SK-N-SH (cell line): ENCODE measurements at regions not wholly inside any gene's neighbourhood (a gene's known extent, or its start where the extent isn't known, plus 50 kb on each side); places are given as distances from the start of the nearest gene placed in this dataset.

Experiments
- CTCF ChIA-PET: fragments of 300-600, 350-600 bp; formaldehyde crosslinking; extraction: SDS; loops from one replicate; lab custom pipeline; 2021; lab: Yijun Ruan, JAX
- POLR2A ChIA-PET: fragments of 350-600 bp; sonication (Branson Sonifier 250); formaldehyde crosslinking; extraction: SDS; loops from one replicate; lab custom pipeline; 2020; ENCODE audit warnings: antibody characterized with exemption, inconsistent platforms; lab: Yijun Ruan, JAX
- DNase-seq: peaks from one replicate; pipeline ENCODE4 v3.0.0; 2012
- H2AFZ ChIP-seq: fragments of 200-600 bp; sonication (generic); 2 replicates; pipeline ENCODE4 v1.8.1; 2016; ENCODE audit warnings: antibody characterized with exemption, mild to moderate bottlenecking, low read depth
- H3F3A ChIP-seq: fragments of 200-600 bp; sonication (generic); replicated peaks from 2 replicates; pipeline ENCODE3; 2016; ENCODE audit warnings: antibody characterized with exemption, mild to moderate bottlenecking; ENCODE audit not compliant: insufficient read depth
- H3K27ac ChIP-seq, 2 experiments: fragments of 200-500 bp in 1 of 2; fragments of 200-600 bp in 1 of 2; sonication (Bioruptor generic) in 1 of 2; sonication (generic), shearing (Covaris generic) in 1 of 2; 2 replicates each; pipeline versions ENCODE4 v1.5.1 to v1.6.1; 2014 to 2016; ENCODE audit warnings: low read depth in 2 of 2, inconsistent platforms in 1 of 2, low read length in 1 of 2, mild to moderate bottlenecking in 1 of 2, mixed read lengths in 1 of 2
- H3K27me3 ChIP-seq: fragments of 200-600 bp; sonication (generic), shearing (Covaris generic); 2 replicates; pipeline ENCODE4 v1.6.1; 2016; ENCODE audit warnings: mixed run types; ENCODE audit not compliant: insufficient read depth
- H3K36me3 ChIP-seq, 2 experiments: fragments of 200-500 bp in 1 of 2; fragments of 200-600 bp in 1 of 2; sonication (Bioruptor generic) in 1 of 2; sonication (generic) in 1 of 2; replicated peaks in 1 of 2; 2 replicates each; pipeline versions ENCODE3 to v1.5.1; 2014 to 2016; ENCODE audit warnings: low read length in 1 of 2, mild to moderate bottlenecking in 1 of 2; ENCODE audit not compliant: insufficient read depth in 2 of 2, control insufficient read depth in 1 of 2
- H3K4me1 ChIP-seq, 2 experiments: fragments of 200-500 bp in 1 of 2; fragments of 200-600 bp in 1 of 2; sonication (Bioruptor generic) in 1 of 2; sonication (generic), shearing (Covaris generic) in 1 of 2; 2 replicates each; pipeline versions ENCODE4 v1.5.1 to v1.6.1; 2014 to 2016; ENCODE audit warnings: low read depth in 1 of 2, low read length in 1 of 2, mixed run types in 1 of 2; ENCODE audit not compliant: insufficient read depth in 2 of 2, control insufficient read depth in 1 of 2
- H3K4me2 ChIP-seq: fragments of 200-600 bp; sonication (generic), shearing (Covaris generic); 2 replicates; pipeline ENCODE4 v1.6.1; 2017; ENCODE audit warnings: mixed run types
- H3K4me3 ChIP-seq, 2 experiments: fragments of 200-500 bp in 1 of 2; fragments of 200-600 bp in 1 of 2; sonication (Bioruptor generic) in 1 of 2; sonication (generic), shearing (Covaris generic) in 1 of 2; 2 replicates each; pipeline versions ENCODE4 v1.5.1 to v1.8.1; 2014 to 2016; ENCODE audit warnings: low read depth in 2 of 2, inconsistent platforms in 1 of 2, low read length in 1 of 2, mild to moderate bottlenecking in 1 of 2, mixed read lengths in 1 of 2, moderate library complexity in 1 of 2
- H3K79me2 ChIP-seq: fragments of 200-600 bp; sonication (generic); 2 replicates; pipeline ENCODE4 v1.8.1; 2017; ENCODE audit warnings: mild to moderate bottlenecking; ENCODE audit not compliant: insufficient read depth
- H3K9ac ChIP-seq: fragments of 200-600 bp; sonication (generic); 2 replicates; pipeline ENCODE4 v1.6.1; 2017; ENCODE audit warnings: mixed run types
- H3K9me2 ChIP-seq: fragments of 200-600 bp; sonication (generic); 2 replicates; pipeline ENCODE4 v1.6.1; 2017; ENCODE audit warnings: mixed run types
- H3K9me3 ChIP-seq: fragments of 200-600 bp; sonication (generic); 2 replicates; pipeline ENCODE4 v1.6.1; 2017; ENCODE audit warnings: mixed run types, mild to moderate bottlenecking, moderate library complexity
- H4K20me1 ChIP-seq: fragments of 200-600 bp; sonication (generic); 2 replicates; pipeline ENCODE4 v1.6.1; 2017; ENCODE audit warnings: mild to moderate bottlenecking, mixed run types; ENCODE audit not compliant: insufficient read depth
- CHD2 ChIP-seq: fragments of 150-350 bp; IDR thresholded peaks from 2 replicates; pipeline ENCODE4 v1.6.1; 2018; ENCODE audit warnings: low read length; ENCODE audit not compliant: partially characterized antibody
- ELF1 ChIP-seq: IDR thresholded peaks from 2 replicates; pipeline ENCODE4 v1.4.0; 2012
- FOSL2 ChIP-seq: IDR thresholded peaks from 2 replicates; pipeline ENCODE4 v1.4.0; 2012; ENCODE audit warnings: low read depth, mild to moderate bottlenecking, moderate library complexity, borderline replicate concordance
- FOXM1 ChIP-seq: IDR thresholded peaks from 2 replicates; pipeline ENCODE4 v1.4.0; 2012; ENCODE audit warnings: low read depth, mild to moderate bottlenecking
- MAX ChIP-seq: IDR thresholded peaks from 2 replicates; pipeline ENCODE4 v1.4.0; 2012; ENCODE audit warnings: low read depth
- MEF2A ChIP-seq: IDR thresholded peaks from 2 replicates; pipeline ENCODE4 v1.4.0; 2012; ENCODE audit warnings: low read depth, borderline replicate concordance
- PBX3 ChIP-seq: IDR thresholded peaks from 2 replicates; pipeline ENCODE4; 2012
- POLR2AphosphoS5 ChIP-seq: IDR thresholded peaks from 2 replicates; pipeline ENCODE4 v1.6.1; 2012; ENCODE audit warnings: low read depth, low read length
- RAD21 ChIP-seq: IDR thresholded peaks from 2 replicates; pipeline ENCODE4 v1.6.1; 2012; ENCODE audit warnings: mild to moderate bottlenecking, low read length
- RCOR1 ChIP-seq: fragments of 150-350 bp; IDR thresholded peaks from 2 replicates; pipeline ENCODE4 v1.6.1; 2017; ENCODE audit warnings: antibody characterized with exemption, low read length
- SIN3A ChIP-seq: IDR thresholded peaks from 2 replicates; pipeline ENCODE4 v1.6.1; 2012; ENCODE audit warnings: low read depth, mild to moderate bottlenecking, low read length, moderate library complexity, borderline replicate concordance
- SMC3 ChIP-seq: IDR thresholded peaks from 2 replicates; pipeline ENCODE4 v1.6.1; 2012; ENCODE audit warnings: low read depth, low read length, improper control_type of control experiment
- TAF1 ChIP-seq: IDR thresholded peaks from 2 replicates; pipeline ENCODE4 v1.6.1; 2012; ENCODE audit warnings: low read depth, mild to moderate bottlenecking, low read length, moderate library complexity, borderline replicate concordance
- TCF12 ChIP-seq: IDR thresholded peaks from 2 replicates; pipeline ENCODE4 v1.4.0; 2012
- TEAD4 ChIP-seq: IDR thresholded peaks from 2 replicates; pipeline ENCODE4 v1.4.0; 2012; ENCODE audit warnings: mild to moderate bottlenecking, borderline replicate concordance; ENCODE audit not compliant: insufficient read depth
- USF1 ChIP-seq: IDR thresholded peaks from 2 replicates; pipeline ENCODE4 v1.4.0; 2012; ENCODE audit warnings: low read depth, borderline replicate concordance
- WGBS: methylation state at CpG from one replicate; pipeline ENCODE4 v1.1.6; 2017; ENCODE audit warnings: low lambda C conversion rate; 5-methylcytosine and 5-hydroxymethylcytosine counted together

GRCh38 chr7:45984386-45985295, 63.6 kb upstream of the IGFBP3 start:
- H3K27ac ChIP-seq, result no peak overlapping the region
- H3K27me3 ChIP-seq, result no peaks in the 10 kb centered on the region
- no peaks in the 10 kb centered on the region for H3K36me3 ChIP-seq
- no peak overlapping the region for H3K4me2 ChIP-seq
- DNase-seq, result no peak
- H3K4me3 ChIP-seq, result no peak overlapping the region
- H3K9ac ChIP-seq, result no peak overlapping the region
- no peaks in the 10 kb centered on the region for H4K20me1 ChIP-seq
- TF ChIP-seq ELF1 (no peak), RAD21 (peak; percentile 31; the same call in 1 of the 2 replicates)
- TF ChIP-seq, all 33 proteins: peak for 1
- peaks cover 14% of the 10 kb centered on the region; the same call in 1 of the 2 replicates for H3K9me3 ChIP-seq
- H3K4me1 ChIP-seq, result peaks cover 10 to 12% of the 10 kb centered on the region in 2 experiments; a peak in 2 of 4 replicates
- H3K9me2 ChIP-seq, result no peaks in the 10 kb centered on the region
- CTCF ChIA-PET, result interaction anchor here (0.7 to 1.3 kb wide), 4 partner anchors 9 to 63 kb away, joined by 3 to 4 read pairs (median 4); partner anchors contain the start of gene IGFBP3
- H2AFZ ChIP-seq, result no peak overlapping the region; the same call in 1 of the 2 replicates
- POLR2A ChIA-PET, result no interaction called here
- H3F3A ChIP-seq, result peaks cover under 1% of the 10 kb centered on the region
- no peaks in the 10 kb centered on the region for H3K79me2 ChIP-seq
- 74% methylated on average over 6 of the region's 6 CpGs for WGBS

- ChIA-PET POLR2A (no interaction called here), CTCF (interaction anchor here (0.7 to 1.7 kb wide), 6 partner anchors 9 to 110 kb away, joined by 3 to 6 read pairs (median 4); partner anchors contain the start of gene IGFBP3)
- H3K4me2 ChIP-seq, result no peak overlapping the region
- H3K4me3 ChIP-seq, result no peak overlapping the region
- no peaks in the 10 kb centered on the region for H3K9me2 ChIP-seq
- no peak for DNase-seq
- 80% methylated on average over 5 of the region's 6 CpGs for WGBS
- no peak overlapping the region for H3K27ac ChIP-seq
- H3K9me3 ChIP-seq, result peaks cover 14% of the 10 kb centered on the region; the same call in 1 of the 2 replicates
- H3K4me1 ChIP-seq, result peaks cover 12 to 19% of the 10 kb centered on the region in 2 experiments; a peak in 3 of 4 replicates
- no peak overlapping the region; the same call in 1 of the 2 replicates for H2AFZ ChIP-seq
- peaks cover 9% of the 10 kb centered on the region for H3F3A ChIP-seq
- H3K36me3 ChIP-seq, result no peaks in the 10 kb centered on the region
- no peaks in the 10 kb centered on the region for H4K20me1 ChIP-seq
- no peaks in the 10 kb centered on the region for H3K79me2 ChIP-seq
- TF ChIP-seq RCOR1 (no peak), SMC3 (no peak), TAF1 (no peak), SIN3A (no peak), POLR2AphosphoS5 (no peak), CHD2 (no peak), FOSL2 (no peak), MAX (no peak), PBX3 (no peak), TCF12 (no peak), FOXM1 (no peak), USF1 (no peak), TEAD4 (no peak), MEF2A (no peak)
- no peak overlapping the region for H3K9ac ChIP-seq
- no peaks in the 10 kb centered on the region for H3K27me3 ChIP-seq
Observed at GRCh38 chr7:45983720-45984255, 62.7 kb upstream of the IGFBP3 start.
